ENCODE measurements at regions not wholly inside any gene's neighbourhood (a gene's known extent, or its start where the extent isn't known, plus 50 kb on each side); places are given as distances from the start of the nearest gene placed in this dataset.

GRCh38 chr3:28134792-28135375, 106.5 kb upstream of the CMC1 start:
- Histone ChIP-seq H3K27me3 (ENCODE audit: control insufficient read depth in 2 of 2, insufficient read depth in 2 of 2, low read length in 2 of 2) (no peaks in the 10 kb centered on the region), H3K79me2 (ENCODE audit: control insufficient read depth, insufficient read depth, low read length) (no peaks in the 10 kb centered on the region), H3K9me3 (replicated peaks; ENCODE audit: control insufficient read depth, insufficient read depth, low read depth, low read length) (no peaks in the 10 kb centered on the region), H3K4me2 (ENCODE audit: insufficient read depth, low read length) (no peak overlapping the region), H3K27ac (ENCODE audit: extremely low read depth, low read depth, low read length) (no peak overlapping the region), H4K20me1 (replicated peaks; ENCODE audit: control insufficient read depth, insufficient read depth, low read length) (no peaks in the 10 kb centered on the region), H3K36me3 (ENCODE audit: control insufficient read depth, insufficient read depth, low read length) (no peaks in the 10 kb centered on the region), H3K4me1 (replicated peaks in 1 of 2; ENCODE audit: control insufficient read depth in 2 of 2, insufficient read depth in 2 of 2, low read length in 2 of 2) (no peaks in the 10 kb centered on the region), H3K4me3 (no peak overlapping the region), H2AFZ (ENCODE audit: low read depth, low read length) (no peak overlapping the region), H3K9me1 (ENCODE audit: control insufficient read depth, insufficient read depth, low read length) (no peaks in the 10 kb centered on the region), H3K9ac (ENCODE audit: insufficient read depth in 1 of 2, low read depth in 2 of 2, low read length in 2 of 2) (no peak overlapping the region)
- POLR2A ChIA-PET: no interaction called here
- WGBS (ENCODE audit: insufficient coverage, low coverage, missing lambda C conversion rate): 0% methylated on average over 3 of the region's 3 CpGs
- ATAC-seq (no peak), DNase-seq (ENCODE audit: extremely low read depth in 1 of 4, low spot score in 3 of 4) (no peak), FAIRE-seq (no peak)
- BruUV-seq (replicated peaks): no TSS peak
- intact Hi-C loops (cut with micrococcal nuclease): no loop called here
- CTCF ChIA-PET (ENCODE audit: low intra/inter-chr PET ratio): no interaction called here
- in situ Hi-C loops (cut with MboI): no loop called here
- no peak for TF ChIP-seq SRSF1 (IDR thresholded peaks at IDR 0.05; ENCODE audit: low read depth, low read length)
- TF ChIP-seq TARDBP (IDR thresholded peaks at IDR 0.05): no peak
- TF ChIP-seq ZNF146 (CRISPR knock-in tag; IDR thresholded peaks at IDR 0.05; ENCODE audit: unreplicated experiment): no peak

GRCh38 chr3:28136607-28137216, 104.7 kb upstream of the CMC1 start:
- no peak overlapping the region for H2AFZ ChIP-seq (ENCODE audit: low read depth, low read length)
- ChIA-PET POLR2A (interaction anchor here (1.1 kb wide), 1 partner anchor 12 kb away, joined by 3 read pairs; no protein-coding TSS in a partner anchor), CTCF (ENCODE audit: low intra/inter-chr PET ratio) (no interaction called here)
- no peaks in the 10 kb centered on the region; the same call in 1 of the 2 replicates for H3K9me3 ChIP-seq (replicated peaks; ENCODE audit: control insufficient read depth, insufficient read depth, low read depth, low read length)
- ATAC-seq (no peak), FAIRE-seq (no peak), DNase-seq (ENCODE audit: extremely low read depth in 1 of 4, low spot score in 3 of 4) (no peak)
- H3K27ac ChIP-seq (ENCODE audit: extremely low read depth, low read depth, low read length): no peak overlapping the region
- BruUV-seq (replicated peaks): no TSS peak
- H3K36me3 ChIP-seq (ENCODE audit: control insufficient read depth, insufficient read depth, low read length): no peaks in the 10 kb centered on the region
- no peaks in the 10 kb centered on the region for H3K9me1 ChIP-seq (ENCODE audit: control insufficient read depth, insufficient read depth, low read length)
- H4K20me1 ChIP-seq (replicated peaks; ENCODE audit: control insufficient read depth, insufficient read depth, low read length): no peaks in the 10 kb centered on the region
- intact Hi-C loops (cut with micrococcal nuclease) (no loop called here), in situ Hi-C loops (cut with MboI) (no loop called here)
- H3K79me2 ChIP-seq (ENCODE audit: control insufficient read depth, insufficient read depth, low read length): no peaks in the 10 kb centered on the region
- 3% methylated on average over 2 of the region's 2 CpGs for WGBS (ENCODE audit: insufficient coverage, low coverage, missing lambda C conversion rate)
- H3K9ac ChIP-seq (ENCODE audit: insufficient read depth in 1 of 2, low read depth in 2 of 2, low read length in 2 of 2): no peak overlapping the region
- TF ChIP-seq ZNF124 (CRISPR knock-in tag; IDR thresholded peaks at IDR 0.05): no peak
- no peak for TF ChIP-seq HSF4 (CRISPR knock-in tag; IDR thresholded peaks at IDR 0.05; ENCODE audit: borderline replicate concordance)
- TF ChIP-seq E2F8 (IDR thresholded peaks at IDR 0.05; ENCODE audit: low read depth, partially characterized antibody): no peak
- H3K4me1 ChIP-seq (replicated peaks in 1 of 2; ENCODE audit: control insufficient read depth in 2 of 2, insufficient read depth in 2 of 2, low read length in 2 of 2): no peaks in the 10 kb centered on the region
- H3K27me3 ChIP-seq (ENCODE audit: control insufficient read depth in 2 of 2, insufficient read depth in 2 of 2, low read length in 2 of 2): no peaks in the 10 kb centered on the region
- no peak overlapping the region for H3K4me3 ChIP-seq
- no peak overlapping the region for H3K4me2 ChIP-seq (ENCODE audit: insufficient read depth, low read length)

All from K562 (cell line).